ENCODE measurements at regions not wholly inside any gene's neighbourhood (a gene's known extent, or its start where the extent isn't known, plus 50 kb on each side); places are given as distances from the start of the nearest gene placed in this dataset.

- Mint-ChIP-seq H3K4me3 (ENCODE audit: unreplicated experiment) (no peak overlapping the region), H3K9me3 (ENCODE audit: unreplicated experiment) (no peaks in the 10 kb centered on the region), H3K27me3 (ENCODE audit: unreplicated experiment) (no peaks in the 10 kb centered on the region), H3K27ac (ENCODE audit: unreplicated experiment) (no peak overlapping the region), H3K36me3 (ENCODE audit: low read depth, unreplicated experiment) (no peaks in the 10 kb centered on the region), H3K4me1 (ENCODE audit: unreplicated experiment) (no peaks in the 10 kb centered on the region)
- no peak for DNase-seq (ENCODE audit: low spot score)
- TF ChIP-seq, protein P1, sequence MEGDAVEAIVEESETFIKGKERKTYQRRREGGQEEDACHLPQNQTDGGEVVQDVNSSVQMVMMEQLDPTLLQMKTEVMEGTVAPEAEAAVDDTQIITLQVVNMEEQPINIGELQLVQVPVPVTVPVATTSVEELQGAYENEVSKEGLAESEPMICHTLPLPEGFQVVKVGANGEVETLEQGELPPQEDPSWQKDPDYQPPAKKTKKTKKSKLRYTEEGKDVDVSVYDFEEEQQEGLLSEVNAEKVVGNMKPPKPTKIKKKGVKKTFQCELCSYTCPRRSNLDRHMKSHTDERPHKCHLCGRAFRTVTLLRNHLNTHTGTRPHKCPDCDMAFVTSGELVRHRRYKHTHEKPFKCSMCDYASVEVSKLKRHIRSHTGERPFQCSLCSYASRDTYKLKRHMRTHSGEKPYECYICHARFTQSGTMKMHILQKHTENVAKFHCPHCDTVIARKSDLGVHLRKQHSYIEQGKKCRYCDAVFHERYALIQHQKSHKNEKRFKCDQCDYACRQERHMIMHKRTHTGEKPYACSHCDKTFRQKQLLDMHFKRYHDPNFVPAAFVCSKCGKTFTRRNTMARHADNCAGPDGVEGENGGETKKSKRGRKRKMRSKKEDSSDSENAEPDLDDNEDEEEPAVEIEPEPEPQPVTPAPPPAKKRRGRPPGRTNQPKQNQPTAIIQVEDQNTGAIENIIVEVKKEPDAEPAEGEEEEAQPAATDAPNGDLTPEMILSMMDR (IDR thresholded peaks at IDR 0.05; ENCODE audit: unreplicated experiment) = no peak
These were observed 50.2 kb upstream of the SLC30A5 start for GRCh38 chr5:69043655-69043996.
